GM13976 (cell line): ENCODE measurements at regions not wholly inside any gene's neighbourhood (a gene's known extent, or its start where the extent isn't known, plus 50 kb on each side); places are given as distances from the start of the nearest gene placed in this dataset.
"Not testable (repeated sequence)": the region's sequence is repeated elsewhere in the genome, so short reads cannot be mapped to it uniquely, and the experiment has no call there.

Experiments used
- DNase-seq: peaks from one replicate; pipeline ENCODE4 v3.0.0; 2012; ENCODE audit warnings: low spot score
- in situ Hi-C: fragments of 300-500 bp; cut with MboI; formaldehyde crosslinking; loops from one replicate; pipeline ENCODE4 v1.12.0; 2022; ENCODE audit warnings: low sequenced_read_pairs, mixed read lengths, inconsistent platforms; ENCODE audit not compliant: unreplicated experiment
- TF ChIP-seq, protein P1 (sequence below): IDR thresholded peaks from 2 replicates; pipeline ENCODE4 v1.5.1; 2012; ENCODE audit warnings: borderline replicate concordance, mild to moderate bottlenecking; ENCODE audit not compliant: insufficient read depth; ENCODE audit errors: extremely low read depth, missing control alignments, control extremely low read depth

DNA sequence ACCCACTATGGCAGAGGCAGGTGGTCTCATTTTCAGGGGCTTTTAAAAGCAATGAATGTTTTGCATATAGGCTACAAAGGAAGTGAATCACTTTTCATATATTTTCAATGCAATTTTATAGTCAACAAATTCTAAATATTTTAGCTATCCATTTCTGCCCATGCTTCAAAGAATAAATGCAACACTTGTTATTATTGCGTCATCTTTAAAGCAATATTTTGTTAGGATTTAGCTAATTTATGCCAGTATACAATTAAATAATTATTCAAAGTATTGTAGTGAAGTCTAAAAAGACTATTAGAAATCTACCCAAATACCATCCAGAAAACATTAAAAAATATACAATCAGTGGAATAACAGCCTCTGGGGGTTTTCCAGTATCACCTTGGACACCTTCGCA is 509.1 kb upstream of the SPANXN1 start:
- in situ Hi-C loops: no loop called here
- TF ChIP-seq, protein P1, sequence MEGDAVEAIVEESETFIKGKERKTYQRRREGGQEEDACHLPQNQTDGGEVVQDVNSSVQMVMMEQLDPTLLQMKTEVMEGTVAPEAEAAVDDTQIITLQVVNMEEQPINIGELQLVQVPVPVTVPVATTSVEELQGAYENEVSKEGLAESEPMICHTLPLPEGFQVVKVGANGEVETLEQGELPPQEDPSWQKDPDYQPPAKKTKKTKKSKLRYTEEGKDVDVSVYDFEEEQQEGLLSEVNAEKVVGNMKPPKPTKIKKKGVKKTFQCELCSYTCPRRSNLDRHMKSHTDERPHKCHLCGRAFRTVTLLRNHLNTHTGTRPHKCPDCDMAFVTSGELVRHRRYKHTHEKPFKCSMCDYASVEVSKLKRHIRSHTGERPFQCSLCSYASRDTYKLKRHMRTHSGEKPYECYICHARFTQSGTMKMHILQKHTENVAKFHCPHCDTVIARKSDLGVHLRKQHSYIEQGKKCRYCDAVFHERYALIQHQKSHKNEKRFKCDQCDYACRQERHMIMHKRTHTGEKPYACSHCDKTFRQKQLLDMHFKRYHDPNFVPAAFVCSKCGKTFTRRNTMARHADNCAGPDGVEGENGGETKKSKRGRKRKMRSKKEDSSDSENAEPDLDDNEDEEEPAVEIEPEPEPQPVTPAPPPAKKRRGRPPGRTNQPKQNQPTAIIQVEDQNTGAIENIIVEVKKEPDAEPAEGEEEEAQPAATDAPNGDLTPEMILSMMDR: no peak
- no peak for DNase-seq

DNA sequence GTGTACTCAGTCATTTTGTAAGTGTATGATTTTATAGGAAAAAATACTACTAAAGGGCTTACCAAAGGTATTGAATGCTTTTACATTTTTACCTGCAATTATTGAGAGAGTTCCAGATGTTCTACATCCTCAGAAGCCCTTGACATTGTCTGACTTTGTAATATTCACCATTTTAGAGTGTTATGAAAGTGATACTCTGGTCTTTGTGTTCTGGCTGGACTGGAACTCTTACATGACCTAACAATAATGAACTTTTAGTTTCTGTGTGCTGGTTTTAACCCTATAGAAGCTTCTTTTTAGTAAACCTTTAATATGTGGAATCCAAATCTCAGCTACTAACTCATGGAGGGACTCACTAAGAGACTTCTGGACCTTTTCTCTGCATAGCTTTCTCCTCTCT is 478.8 kb upstream of the SPANXN1 start:
- TF ChIP-seq, protein P1: no peak
- in situ Hi-C loops: no loop called here
- DNase-seq: no peak

- DNase-seq, in situ Hi-C loops: not testable (repeated sequence)
Measured at GRCh38 chrX:144783528-144783927, 463.8 kb upstream of the SPANXN1 start.

DNA sequence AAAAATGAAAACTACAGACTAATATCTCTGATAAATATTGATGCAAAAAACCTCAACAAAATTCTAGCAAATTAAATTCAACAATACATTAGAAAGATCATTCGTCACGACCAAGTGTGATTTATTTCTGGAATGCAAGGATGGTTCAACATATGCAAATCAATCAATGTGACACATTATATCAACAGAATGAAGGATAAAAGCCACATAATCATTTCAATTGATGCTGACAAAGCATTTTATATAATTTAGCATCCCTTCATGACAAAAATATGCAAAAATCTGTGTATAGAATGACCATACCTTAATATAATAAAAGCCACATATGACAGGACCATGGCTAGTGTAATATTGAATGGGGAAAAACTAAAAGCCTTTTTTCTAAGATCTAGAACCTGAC is 457.2 kb upstream of the SPANXN1 start:
- TF ChIP-seq, protein P1: no peak
- in situ Hi-C loops: no loop called here
- DNase-seq: no peak

DNA sequence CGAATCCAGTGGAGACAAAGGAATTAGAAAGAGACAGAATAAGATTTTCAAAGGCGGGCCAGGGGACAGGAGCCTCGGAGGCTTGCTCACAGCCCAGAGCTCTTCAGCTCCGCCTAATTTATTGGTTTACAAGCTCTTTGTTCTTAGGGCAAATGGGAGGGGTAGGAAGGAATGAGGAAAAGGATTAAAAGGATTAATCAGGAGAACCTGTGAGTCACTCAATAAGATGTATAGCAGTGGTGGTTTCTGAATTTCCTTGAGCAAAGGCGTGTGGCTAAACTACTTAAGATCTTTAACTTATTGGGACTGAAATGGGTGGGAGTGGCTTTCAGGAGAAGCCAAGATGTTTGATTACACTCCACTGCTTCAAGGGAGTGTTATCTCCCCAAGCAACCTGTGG is 456.0 kb upstream of the SPANXN1 start:
- TF ChIP-seq, protein P1: no peak
- in situ Hi-C loops: no loop called here
- DNase-seq: no peak

GRCh38 chrX:144798972-144799371 is 448.3 kb upstream of the SPANXN1 start:
- in situ Hi-C loops: no loop called here
- TF ChIP-seq, protein P1: no peak
- no peak for DNase-seq

DNA sequence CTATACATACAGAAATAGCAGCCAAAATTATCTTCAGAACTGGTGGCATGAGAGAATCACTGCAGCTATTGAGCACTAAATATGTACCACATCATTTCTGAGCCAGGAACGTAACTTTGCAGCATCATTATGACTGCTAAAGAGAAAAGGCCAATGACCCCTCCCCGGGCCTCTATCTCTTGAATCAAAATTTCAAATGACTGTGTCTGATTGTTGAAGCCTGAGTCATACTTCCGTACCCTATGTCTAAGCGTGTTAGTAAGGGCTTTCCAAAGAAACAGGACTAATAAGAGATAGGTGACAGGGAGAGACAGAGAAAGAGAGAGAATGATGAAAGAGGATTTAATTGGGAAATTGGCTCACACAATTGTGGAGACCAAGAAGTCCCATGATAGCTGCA is 445.5 kb upstream of the SPANXN1 start:
- in situ Hi-C loops: no loop called here
- TF ChIP-seq, protein P1: no peak
- no peak for DNase-seq
